ENCODE measurements at regions not wholly inside any gene's neighbourhood (a gene's known extent, or its start where the extent isn't known, plus 50 kb on each side); places are given as distances from the start of the nearest gene placed in this dataset.
"Not testable (repeated sequence)": the region's sequence is repeated elsewhere in the genome, so short reads cannot be mapped to it uniquely, and the experiment has no call there.

- 0% methylated on average over 2 of the region's 2 CpGs for WGBS (ENCODE audit: insufficient coverage, low coverage, missing lambda C conversion rate)
- Histone ChIP-seq H3K36me3 (ENCODE audit: control insufficient read depth, insufficient read depth, low read length) (no peaks in the 10 kb centered on the region), H3K9me3 (replicated peaks; ENCODE audit: control insufficient read depth, insufficient read depth, low read depth, low read length) (no peaks in the 10 kb centered on the region), H4K20me1 (replicated peaks; ENCODE audit: control insufficient read depth, insufficient read depth, low read length) (no peaks in the 10 kb centered on the region), H3K79me2 (ENCODE audit: control insufficient read depth, insufficient read depth, low read length) (no peaks in the 10 kb centered on the region), H3K4me2 (ENCODE audit: insufficient read depth, low read length) (no peak overlapping the region), H3K27ac (ENCODE audit: extremely low read depth, low read depth, low read length) (no peak overlapping the region), H3K9me1 (ENCODE audit: control insufficient read depth, insufficient read depth, low read length) (no peaks in the 10 kb centered on the region), H3K27me3 (ENCODE audit: control insufficient read depth in 2 of 2, insufficient read depth in 2 of 2, low read length in 2 of 2) (no peaks in the 10 kb centered on the region), H3K9ac (ENCODE audit: insufficient read depth in 1 of 2, low read depth in 2 of 2, low read length in 2 of 2) (no peak overlapping the region), H3K4me3 (no peak overlapping the region), H2AFZ (ENCODE audit: low read depth, low read length) (no peak overlapping the region), H3K4me1 (replicated peaks in 1 of 2; ENCODE audit: control insufficient read depth in 2 of 2, insufficient read depth in 2 of 2, low read length in 2 of 2) (no peaks in the 10 kb centered on the region)
- no peak for DNase-seq (ENCODE audit: extremely low read depth in 1 of 4, low spot score in 3 of 4)
- in situ Hi-C loops (cut with MboI), result no loop called here
- TF ChIP-seq ZNF316 (IDR thresholded peaks at IDR 0.05) (0 out of 2 replicates have a peak, but pooled peaks have one; percentile 6), POLR2AphosphoS2 (IDR thresholded peaks at IDR 0.05; ENCODE audit: low read length) (no peak)
- FAIRE-seq, result no peak
- ChIA-PET CTCF (ENCODE audit: low intra/inter-chr PET ratio) (no interaction called here), POLR2A (no interaction called here)
- no TSS peak for BruUV-seq (replicated peaks)
- intact Hi-C loops (cut with micrococcal nuclease), result no loop called here
- no peak for ATAC-seq
Observed at GRCh38 chrX:98296129-98296528, 1412.4 kb downstream of the RPA4 start.

GRCh38 chrX:98299785-98300184 is 1416.1 kb downstream of the RPA4 start:
- no peaks in the 10 kb centered on the region for H3K4me1 ChIP-seq (replicated peaks in 1 of 2; ENCODE audit: control insufficient read depth in 2 of 2, insufficient read depth in 2 of 2, low read length in 2 of 2)
- no peak overlapping the region for H3K4me3 ChIP-seq
- no peak overlapping the region for H3K4me2 ChIP-seq (ENCODE audit: insufficient read depth, low read length)
- H3K27ac ChIP-seq (ENCODE audit: extremely low read depth, low read depth, low read length), result no peak overlapping the region
- CTCF ChIA-PET (ENCODE audit: low intra/inter-chr PET ratio), result no interaction called here
- FAIRE-seq, result no peak
- no peak overlapping the region for H2AFZ ChIP-seq (ENCODE audit: low read depth, low read length)
- H4K20me1 ChIP-seq (replicated peaks; ENCODE audit: control insufficient read depth, insufficient read depth, low read length), result no peaks in the 10 kb centered on the region
- POLR2A ChIA-PET, result no interaction called here
- no peaks in the 10 kb centered on the region for H3K9me3 ChIP-seq (replicated peaks; ENCODE audit: control insufficient read depth, insufficient read depth, low read depth, low read length)
- in situ Hi-C loops (cut with MboI) (no loop called here), intact Hi-C loops (cut with micrococcal nuclease) (no loop called here)
- H3K79me2 ChIP-seq (ENCODE audit: control insufficient read depth, insufficient read depth, low read length), result no peaks in the 10 kb centered on the region
- BruUV-seq (replicated peaks), result no TSS peak
- no peak for DNase-seq (ENCODE audit: extremely low read depth in 1 of 4, low spot score in 3 of 4)
- no peaks in the 10 kb centered on the region for H3K36me3 ChIP-seq (ENCODE audit: control insufficient read depth, insufficient read depth, low read length)
- H3K9me1 ChIP-seq (ENCODE audit: control insufficient read depth, insufficient read depth, low read length), result no peaks in the 10 kb centered on the region
- H3K9ac ChIP-seq (ENCODE audit: insufficient read depth in 1 of 2, low read depth in 2 of 2, low read length in 2 of 2), result no peak overlapping the region
- TF ChIP-seq RAD21 (CRISPR knock-in tag; conservative IDR thresholded peaks at IDR 0.05 in 1 of 2, IDR thresholded peaks at IDR 0.05 in 1 of 2) (no peak), SREBF1 (IDR thresholded peaks at IDR 0.05; ENCODE audit: borderline replicate concordance, low read depth, low read length) (no peak)
- ATAC-seq, result no peak
- H3K27me3 ChIP-seq (ENCODE audit: control insufficient read depth in 2 of 2, insufficient read depth in 2 of 2, low read length in 2 of 2), result no peaks in the 10 kb centered on the region

DNA sequence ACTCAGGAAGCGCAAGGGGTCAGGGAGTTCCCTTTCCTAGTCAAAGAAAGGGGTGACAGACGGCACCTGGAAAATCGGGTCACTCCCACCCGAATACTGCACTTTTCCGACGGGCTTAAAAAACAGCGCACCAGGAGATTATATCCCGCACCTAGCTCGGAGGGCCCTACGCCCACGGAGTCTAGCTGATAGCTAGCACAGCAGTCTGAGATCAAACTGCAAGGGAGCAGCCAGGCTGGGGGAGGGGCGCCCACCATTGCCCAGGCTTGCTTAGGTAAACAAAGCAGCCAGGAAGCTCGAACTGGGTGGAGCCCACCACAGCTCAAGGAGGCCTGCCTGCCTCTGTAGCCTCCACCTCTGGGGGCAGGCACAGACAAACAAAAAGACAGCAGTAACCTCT is 1416.8 kb downstream of the RPA4 start:
- H3K9me3 ChIP-seq (replicated peaks; ENCODE audit: control insufficient read depth, insufficient read depth, low read depth, low read length); DNase-seq (ENCODE audit: extremely low read depth in 1 of 4, low spot score in 3 of 4); intact Hi-C loops (cut with micrococcal nuclease); FAIRE-seq; H3K9ac ChIP-seq (ENCODE audit: insufficient read depth in 1 of 2, low read depth in 2 of 2, low read length in 2 of 2); POLR2A ChIA-PET; H3K79me2 ChIP-seq (ENCODE audit: control insufficient read depth, insufficient read depth, low read length); in situ Hi-C loops (cut with MboI); H3K36me3 ChIP-seq (ENCODE audit: control insufficient read depth, insufficient read depth, low read length); H3K4me2 ChIP-seq (ENCODE audit: insufficient read depth, low read length); H4K20me1 ChIP-seq (replicated peaks; ENCODE audit: control insufficient read depth, insufficient read depth, low read length); CTCF ChIA-PET (ENCODE audit: low intra/inter-chr PET ratio); H2AFZ ChIP-seq (ENCODE audit: low read depth, low read length); H3K27ac ChIP-seq (ENCODE audit: extremely low read depth, low read depth, low read length); H3K4me3 ChIP-seq; H3K4me1 ChIP-seq (replicated peaks in 1 of 2; ENCODE audit: control insufficient read depth in 2 of 2, insufficient read depth in 2 of 2, low read length in 2 of 2); ATAC-seq; BruUV-seq (replicated peaks); H3K9me1 ChIP-seq (ENCODE audit: control insufficient read depth, insufficient read depth, low read length); H3K27me3 ChIP-seq (ENCODE audit: control insufficient read depth in 2 of 2, insufficient read depth in 2 of 2, low read length in 2 of 2): not testable (repeated sequence)
- 8% methylated on average over 8 of the region's 13 CpGs for WGBS (ENCODE audit: insufficient coverage, low coverage, missing lambda C conversion rate)
